WTC11 (cell line): ENCODE measurements at regions not wholly inside any gene's neighbourhood (a gene's known extent, or its start where the extent isn't known, plus 50 kb on each side); places are given as distances from the start of the nearest gene placed in this dataset.

Experiments used
- CREB1 ChIP-seq: sonication (generic); formaldehyde crosslinking; IDR thresholded peaks from 2 replicates; pipeline ENCODE4 v1.8.0; 2023; ENCODE audit warnings: mild to moderate bottlenecking, missing genetic modification reagents
- CTCF ChIP-seq: fragments of 200-600 bp; IDR thresholded peaks from 2 replicates; pipeline ENCODE4 v1.8.0; 2022; ENCODE audit warnings: antibody characterized with exemption
- E2F5 ChIP-seq: sonication (generic); formaldehyde crosslinking; IDR thresholded peaks from 2 replicates; pipeline ENCODE4 v1.8.1; 2022; ENCODE audit warnings: mild to moderate bottlenecking, moderate library complexity, missing genetic modification reagents
- PRDM15 ChIP-seq: sonication (generic); formaldehyde crosslinking; IDR thresholded peaks from 2 replicates; pipeline ENCODE4 v1.8.0; 2022; ENCODE audit warnings: missing genetic modification reagents
- ZNF425 ChIP-seq: fragments of 250-450 bp; sonication (Bioruptor Pico); conservative IDR thresholded peaks from 2 replicates; pipeline ENCODE4 v1.9.0; 2021; ENCODE audit warnings: mild to moderate bottlenecking
- ZSCAN18 ChIP-seq: fragments of 250-450 bp; sonication (Bioruptor Pico); IDR thresholded peaks from 2 replicates; pipeline ENCODE4 v2.1.2; 2022; ENCODE audit warnings: mild to moderate bottlenecking, moderate library complexity

GRCh38 chr2:166591226-166591625, 97.2 kb upstream of the SCN7A start:
- TF ChIP-seq PRDM15 (CRISPR knock-in tag) (no peak), CREB1 (no peak), ZSCAN18 (CRISPR knock-in tag) (no peak), CTCF (no peak), E2F5 (CRISPR knock-in tag) (no peak), ZNF425 (no peak)
